GM19395 (cell line): ENCODE measurements at regions not wholly inside any gene's neighbourhood (a gene's known extent, or its start where the extent isn't known, plus 50 kb on each side); places are given as distances from the start of the nearest gene placed in this dataset.
"Not testable (repeated sequence)": the region's sequence is repeated elsewhere in the genome, so short reads cannot be mapped to it uniquely, and the experiment has no call there.

Source experiments
- ATAC-seq: cut with Tn5 transposase; IDR thresholded peaks from one replicate; pipeline ENCODE4 v1.9.1; 2021; ENCODE audit warnings: mild to moderate bottlenecking, moderate library complexity; ENCODE audit not compliant: unreplicated experiment

DNA sequence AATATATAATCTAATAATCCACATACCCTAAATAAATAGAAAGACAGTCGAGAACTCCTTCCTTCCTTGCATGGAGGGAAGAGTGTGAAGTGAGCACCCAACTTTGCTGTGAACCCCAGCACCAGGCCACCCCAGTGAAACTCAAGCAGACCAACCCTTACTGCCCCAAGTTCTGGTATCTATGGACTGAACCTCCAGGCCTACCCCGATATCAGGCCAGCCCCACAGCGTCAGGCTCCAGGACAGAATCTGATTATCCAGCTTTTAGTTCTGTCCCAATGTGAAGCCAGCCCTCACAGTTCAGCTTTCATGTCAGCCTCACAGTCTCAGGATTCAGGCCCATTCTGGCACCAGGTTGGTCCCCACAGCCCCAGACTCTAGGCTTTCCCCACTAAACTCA, 1617.2 kb upstream of the AGA start:
- no peak for ATAC-seq

DNA sequence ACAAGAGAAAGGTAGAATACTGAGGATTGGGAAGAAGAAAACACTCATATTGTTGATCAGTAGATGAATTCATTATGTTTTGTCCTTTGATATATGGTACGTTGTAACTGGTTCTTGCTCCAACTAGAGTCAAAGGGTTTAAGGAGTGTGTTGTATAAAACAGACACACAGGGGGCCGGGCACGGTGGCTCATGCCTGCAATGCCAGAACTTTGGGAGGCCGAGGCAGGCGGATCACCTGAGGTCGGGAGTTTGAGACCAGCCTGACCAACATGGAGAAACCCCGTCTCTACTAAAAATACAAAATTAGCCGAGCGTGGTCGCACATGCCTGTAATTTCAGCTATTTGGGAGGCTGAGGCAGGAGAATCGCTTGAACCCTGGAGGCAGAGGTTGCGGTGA, 1624.0 kb upstream of the AGA start:
- not testable (repeated sequence) for ATAC-seq

GRCh38 chr4:179071131-179071530, 1628.9 kb upstream of the AGA start:
- no peak for ATAC-seq

DNA sequence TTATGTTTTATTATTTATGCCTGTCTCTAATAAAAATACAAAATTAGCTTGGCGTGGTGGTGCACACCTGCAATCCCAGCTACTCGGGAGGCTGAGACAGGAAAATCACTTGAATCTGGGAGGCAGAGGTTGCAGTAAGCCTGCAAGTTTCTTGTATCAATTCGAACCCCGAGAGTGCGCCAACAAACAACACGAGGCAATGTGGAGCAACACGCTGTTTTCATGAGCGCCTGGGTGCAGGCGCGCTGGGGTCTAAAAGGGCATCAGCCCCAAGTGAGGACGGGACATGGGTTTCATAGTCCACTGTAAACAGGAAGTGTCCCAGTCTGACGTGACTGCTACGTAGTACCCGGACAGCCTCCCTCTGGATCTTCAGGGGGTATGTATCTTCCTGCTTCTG, 1634.6 kb upstream of the AGA start:
- no peak for ATAC-seq

DNA sequence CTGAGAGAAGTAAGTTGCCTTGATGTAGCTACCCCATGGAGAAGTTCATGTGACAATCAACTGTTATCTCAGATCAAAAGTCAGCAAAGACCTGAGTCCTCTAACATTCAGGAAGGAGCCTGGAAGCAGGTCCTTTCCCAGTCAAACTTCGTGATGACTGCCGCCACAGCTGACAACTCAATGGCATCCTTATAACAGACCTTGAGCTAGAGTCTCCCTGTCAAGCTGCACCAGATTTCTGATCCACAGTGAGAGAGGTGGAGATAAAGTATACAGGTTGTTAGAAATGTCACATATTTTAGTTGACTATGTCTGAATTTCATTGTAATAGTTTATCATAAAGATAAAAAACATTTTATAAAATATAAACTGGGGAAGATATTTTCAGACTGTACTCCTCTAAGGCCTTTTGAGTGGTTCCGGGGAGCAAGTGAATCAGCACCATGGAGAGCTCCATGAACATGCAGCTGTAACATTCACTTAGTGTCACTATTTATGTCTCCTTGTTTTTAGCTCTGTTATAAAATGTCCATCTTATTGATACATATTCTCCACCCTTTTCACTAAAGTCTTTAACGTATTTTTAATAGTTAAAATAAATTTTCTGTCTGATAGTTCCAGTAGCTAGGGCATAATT, 1653.5 kb upstream of the AGA start:
- no peak for ATAC-seq

- no peak for ATAC-seq
These were observed 1655.5 kb upstream of the AGA start for GRCh38 chr4:179097741-179098140.

DNA sequence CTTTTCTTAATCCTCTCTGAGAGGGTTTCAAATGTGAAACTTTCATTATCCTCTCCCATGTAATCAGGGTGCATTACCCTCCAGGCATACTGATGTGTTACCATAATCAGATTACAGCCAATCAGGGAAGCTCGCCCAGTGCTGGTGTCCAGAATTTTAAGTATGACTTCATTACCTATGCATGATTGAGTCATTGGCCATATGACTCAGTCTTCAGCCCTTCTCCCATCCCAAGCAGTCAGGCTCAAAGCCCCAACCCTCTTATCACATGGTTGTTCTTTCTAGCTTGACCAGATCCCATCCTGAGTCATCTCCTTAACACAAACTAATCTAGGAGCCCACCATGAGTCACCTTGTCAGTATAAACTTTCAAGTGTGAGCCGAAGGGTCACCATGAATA, 1668.1 kb upstream of the AGA start:
- no peak for ATAC-seq

DNA sequence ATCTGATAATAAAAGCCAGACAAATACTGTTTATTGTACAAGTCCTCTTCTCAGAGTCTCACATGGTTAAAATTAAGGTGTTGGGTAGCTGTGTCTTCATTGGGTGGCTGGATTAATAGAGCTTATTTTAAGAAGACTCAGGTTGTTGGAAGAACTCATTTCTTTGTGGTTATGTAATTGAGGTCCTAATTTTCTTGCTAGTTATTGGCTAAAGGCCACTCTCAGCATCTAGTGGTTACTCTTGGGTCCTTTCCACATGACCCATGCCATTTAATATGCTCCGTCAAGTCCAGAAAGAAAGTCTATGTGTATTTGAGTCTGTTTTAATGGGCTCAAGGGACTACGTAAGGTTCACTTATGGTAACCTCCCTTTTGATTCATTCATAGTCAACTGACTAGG, 1668.6 kb upstream of the AGA start:
- no peak for ATAC-seq

DNA sequence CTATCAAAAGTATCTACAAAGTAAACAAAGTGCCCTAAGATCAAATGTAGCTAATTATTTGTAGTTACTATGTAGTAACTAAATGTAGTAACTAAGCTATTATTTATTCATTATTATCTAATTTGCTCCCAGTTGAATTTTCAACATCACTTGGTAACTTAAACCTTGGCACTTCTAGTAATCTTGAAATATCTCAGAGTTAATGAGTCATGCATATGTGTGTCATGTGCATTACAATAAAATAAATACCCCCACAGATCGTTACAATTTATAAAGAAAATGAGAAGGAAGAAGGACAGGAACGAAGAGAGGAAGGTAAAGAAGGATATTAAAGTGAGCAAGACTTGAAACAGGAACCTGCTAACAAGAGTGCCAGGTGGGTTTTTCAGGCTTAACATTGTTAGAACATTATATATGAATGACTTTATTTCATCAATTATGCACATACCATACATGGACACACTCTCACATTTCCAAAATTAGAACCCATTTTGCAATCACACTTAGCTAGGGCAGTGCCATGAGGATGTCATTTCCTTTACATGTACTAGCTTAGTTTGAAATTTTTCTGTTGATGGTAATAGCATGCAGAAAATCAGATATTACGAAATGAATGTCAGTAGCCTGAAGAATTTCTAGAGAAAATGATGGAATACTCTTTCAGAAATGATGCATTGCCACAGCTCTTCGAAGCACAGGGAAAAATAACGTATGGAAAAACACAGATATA, 1670.4 kb upstream of the AGA start:
- no peak for ATAC-seq

GRCh38 chr4:179114615-179115014, 1672.4 kb upstream of the AGA start:
- ATAC-seq = no peak

GRCh38 chr4:179116011-179116410, 1673.8 kb upstream of the AGA start:
- ATAC-seq = no peak

- ATAC-seq = no peak
These were observed 1674.3 kb upstream of the AGA start for GRCh38 chr4:179116581-179116980.

DNA sequence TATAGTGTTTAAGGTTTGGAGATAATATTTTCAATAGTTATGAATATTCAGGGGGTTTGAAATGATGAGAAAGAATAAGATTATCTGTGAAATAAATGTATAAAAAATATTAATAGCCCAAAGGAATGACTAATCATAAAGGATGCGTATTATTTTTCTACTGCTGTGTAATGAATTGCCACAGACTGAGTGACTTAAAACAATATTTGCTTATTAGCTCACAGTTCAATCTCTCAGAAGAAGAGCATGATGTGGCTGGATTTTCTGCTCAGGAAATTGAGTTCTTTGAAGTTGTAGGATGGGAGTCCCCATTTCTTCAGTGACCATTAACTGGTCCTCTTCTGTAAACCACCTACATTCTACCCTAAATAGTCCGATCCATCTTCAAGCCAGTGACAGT, 1680.8 kb upstream of the AGA start:
- ATAC-seq = no peak

- ATAC-seq = no peak
These were observed 1682.2 kb upstream of the AGA start for GRCh38 chr4:179124419-179124818.

- no peak for ATAC-seq
These were observed 1682.7 kb upstream of the AGA start for GRCh38 chr4:179124957-179125356.

- ATAC-seq = no peak
These were observed 1683.6 kb upstream of the AGA start for GRCh38 chr4:179125870-179126269.

DNA sequence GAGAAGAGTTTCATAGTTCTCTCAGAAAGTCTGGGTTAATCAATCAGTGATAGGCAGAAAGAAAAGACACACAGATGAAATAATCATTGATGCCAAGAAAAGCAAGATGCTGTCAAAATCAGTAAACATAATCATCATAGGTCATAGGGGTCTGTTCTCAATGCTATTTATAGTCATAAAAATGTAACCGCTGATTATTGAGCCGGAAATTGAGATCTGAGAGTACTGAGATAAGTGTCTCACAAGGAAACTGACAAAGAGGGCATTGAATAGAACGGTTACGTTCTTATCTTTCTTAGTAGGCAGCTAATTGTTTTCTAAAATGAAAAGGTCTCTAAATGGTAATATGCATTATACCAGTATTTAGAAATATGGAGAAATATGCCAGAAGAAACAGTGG, 1686.1 kb upstream of the AGA start:
- no peak for ATAC-seq

DNA sequence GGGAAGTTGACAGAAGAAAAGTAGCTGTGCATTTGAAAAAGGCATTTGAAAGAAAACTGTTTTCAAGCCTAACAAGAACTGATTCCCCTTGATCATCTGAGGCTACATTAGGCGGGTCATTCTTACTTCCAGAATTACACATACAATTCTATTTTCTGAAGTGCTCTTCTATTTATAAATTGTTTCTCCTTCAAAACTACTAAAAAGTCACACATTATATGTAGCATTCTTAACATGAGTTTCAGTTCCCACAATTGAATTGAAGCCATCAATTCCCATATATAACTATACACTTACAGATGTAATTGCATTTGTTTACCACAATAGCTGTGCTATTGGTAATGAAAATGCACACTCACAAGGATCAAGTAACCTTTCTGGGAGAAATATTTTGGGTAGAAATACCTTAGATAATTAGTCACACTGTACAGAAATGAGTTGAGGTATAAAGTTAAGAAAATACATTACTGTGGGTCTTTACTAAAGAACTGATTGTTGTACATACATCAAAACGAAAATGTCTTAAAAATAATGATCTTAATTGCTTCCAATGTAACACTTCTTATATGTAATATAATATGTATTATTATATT, 1688.0 kb upstream of the AGA start:
- ATAC-seq = no peak

DNA sequence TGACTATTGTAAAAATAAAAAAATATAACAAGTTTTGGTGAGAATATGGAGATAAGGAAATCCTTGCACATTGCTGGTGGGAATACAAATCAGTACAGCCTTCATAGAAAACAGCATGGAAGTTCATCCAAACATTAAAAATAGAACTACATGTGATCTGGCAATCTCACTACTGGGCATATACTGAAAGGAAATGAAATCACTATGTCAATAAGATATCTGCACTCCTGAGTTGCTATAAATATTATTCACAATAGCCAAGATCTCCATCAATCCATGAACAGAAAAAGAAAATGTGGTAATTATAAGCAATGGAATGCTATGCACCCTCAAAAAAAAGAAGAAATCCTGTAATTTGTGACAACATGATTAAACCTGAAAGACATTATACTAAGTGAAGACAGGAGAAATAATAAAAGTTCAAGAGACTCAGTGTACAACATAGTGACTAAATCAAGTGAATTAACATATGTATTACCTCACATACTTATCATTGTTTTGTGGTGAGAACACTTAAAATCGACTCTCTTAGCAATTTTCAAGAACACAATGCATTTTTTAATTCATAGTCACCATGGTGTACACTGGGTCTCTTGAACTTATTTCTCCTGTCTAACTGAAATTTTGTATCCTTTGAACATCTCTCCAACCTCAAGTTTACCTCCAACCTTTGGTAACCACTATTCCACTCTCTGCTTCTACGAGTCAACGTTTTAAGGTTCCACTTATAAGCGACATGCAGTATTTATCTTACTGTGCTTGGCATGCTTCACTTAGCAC, 1703.7 kb upstream of the AGA start:
- ATAC-seq = no peak

GRCh38 chr4:179151770-179152169, 1709.5 kb upstream of the AGA start:
- ATAC-seq = no peak

- no peak for ATAC-seq
These were observed 1720.9 kb upstream of the AGA start for GRCh38 chr4:179163147-179163546.
